ENCODE measurements at regions not wholly inside any gene's neighbourhood (a gene's known extent, or its start where the extent isn't known, plus 50 kb on each side); places are given as distances from the start of the nearest gene placed in this dataset.

DNA sequence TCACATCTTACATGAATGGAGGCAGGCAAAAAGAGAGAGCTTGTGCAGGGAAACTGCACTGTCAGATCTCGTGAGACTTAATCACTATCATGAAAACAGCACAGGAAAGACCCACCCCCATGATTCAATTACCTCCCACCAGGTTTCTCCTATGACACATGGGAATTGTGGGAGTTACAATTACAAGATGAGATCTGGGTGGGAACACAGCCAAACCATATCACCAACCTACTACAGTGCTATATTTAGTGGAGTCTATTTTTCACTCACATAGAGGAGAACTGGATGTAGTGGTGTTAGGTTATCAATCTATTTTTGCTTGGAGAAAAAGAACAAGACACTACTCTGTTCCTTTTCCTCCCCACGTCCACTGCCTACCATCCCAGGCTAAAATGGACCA lies 276.6 kb downstream of the KCTD12 start:
- H3K9me3 Mint-ChIP-seq: no peaks in the 10 kb centered on the region; the same call in 1 of the 2 replicates
- TF ChIP-seq, protein P1, sequence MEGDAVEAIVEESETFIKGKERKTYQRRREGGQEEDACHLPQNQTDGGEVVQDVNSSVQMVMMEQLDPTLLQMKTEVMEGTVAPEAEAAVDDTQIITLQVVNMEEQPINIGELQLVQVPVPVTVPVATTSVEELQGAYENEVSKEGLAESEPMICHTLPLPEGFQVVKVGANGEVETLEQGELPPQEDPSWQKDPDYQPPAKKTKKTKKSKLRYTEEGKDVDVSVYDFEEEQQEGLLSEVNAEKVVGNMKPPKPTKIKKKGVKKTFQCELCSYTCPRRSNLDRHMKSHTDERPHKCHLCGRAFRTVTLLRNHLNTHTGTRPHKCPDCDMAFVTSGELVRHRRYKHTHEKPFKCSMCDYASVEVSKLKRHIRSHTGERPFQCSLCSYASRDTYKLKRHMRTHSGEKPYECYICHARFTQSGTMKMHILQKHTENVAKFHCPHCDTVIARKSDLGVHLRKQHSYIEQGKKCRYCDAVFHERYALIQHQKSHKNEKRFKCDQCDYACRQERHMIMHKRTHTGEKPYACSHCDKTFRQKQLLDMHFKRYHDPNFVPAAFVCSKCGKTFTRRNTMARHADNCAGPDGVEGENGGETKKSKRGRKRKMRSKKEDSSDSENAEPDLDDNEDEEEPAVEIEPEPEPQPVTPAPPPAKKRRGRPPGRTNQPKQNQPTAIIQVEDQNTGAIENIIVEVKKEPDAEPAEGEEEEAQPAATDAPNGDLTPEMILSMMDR (IDR thresholded peaks at IDR 0.05): no peak
- no peaks in the 10 kb centered on the region for H3K36me3 Mint-ChIP-seq (ENCODE audit: low read depth)
- no peaks in the 10 kb centered on the region for H3K27me3 Mint-ChIP-seq (ENCODE audit: insufficient read depth)
- H3K4me3 Mint-ChIP-seq: no peak overlapping the region
- no peak for DNase-seq
- no peaks in the 10 kb centered on the region for H3K4me1 Mint-ChIP-seq (ENCODE audit: low read depth)
- no peak overlapping the region for H3K27ac Mint-ChIP-seq

DNA sequence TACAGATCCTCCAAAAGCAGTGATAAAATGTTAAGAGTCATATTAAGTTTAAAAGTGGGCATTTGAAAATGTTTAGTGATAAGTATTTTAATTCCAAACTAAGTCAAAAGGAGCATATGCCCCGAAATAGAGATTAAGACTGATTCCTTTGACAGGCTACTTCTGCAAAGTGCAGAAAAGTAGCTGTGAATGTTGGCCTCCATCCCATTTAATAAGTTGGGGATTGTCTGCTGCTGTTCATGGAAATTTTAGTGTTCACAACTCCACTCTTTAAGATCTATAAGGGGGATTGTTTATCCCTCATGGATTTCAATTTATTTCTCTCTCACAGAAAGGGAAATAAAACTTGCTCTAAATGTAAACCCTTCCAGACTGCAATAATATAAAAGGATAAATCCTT lies 278.3 kb downstream of the KCTD12 start:
- Mint-ChIP-seq H3K9me3 (no peaks in the 10 kb centered on the region; the same call in 1 of the 2 replicates), H3K36me3 (ENCODE audit: low read depth) (no peaks in the 10 kb centered on the region), H3K27ac (no peak overlapping the region), H3K4me3 (no peak overlapping the region), H3K4me1 (ENCODE audit: low read depth) (no peaks in the 10 kb centered on the region), H3K27me3 (ENCODE audit: insufficient read depth) (no peaks in the 10 kb centered on the region)
- DNase-seq: no peak
- TF ChIP-seq, protein P1 (IDR thresholded peaks at IDR 0.05): no peak

DNA sequence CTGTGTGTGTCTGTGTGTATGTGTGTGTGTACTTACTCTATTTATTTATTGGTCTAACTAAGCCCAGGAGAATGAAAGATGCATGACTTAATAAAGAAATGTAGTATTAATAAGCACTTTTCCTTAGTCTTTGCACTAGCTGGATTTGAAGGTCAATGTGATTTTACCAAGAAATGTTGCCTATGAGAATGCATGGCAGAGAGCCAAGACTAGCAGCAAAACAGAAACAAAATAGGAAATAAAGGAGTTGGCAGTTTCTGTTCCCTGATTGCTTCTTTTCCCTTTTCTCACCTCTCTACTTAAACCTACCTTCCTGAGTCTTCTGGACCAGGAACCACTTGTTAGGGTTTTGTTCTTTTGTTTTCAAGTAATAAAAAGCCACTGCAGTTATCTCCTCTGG lies 286.1 kb downstream of the KCTD12 start:
- TF ChIP-seq, protein P1 (IDR thresholded peaks at IDR 0.05): no peak
- Mint-ChIP-seq H3K27me3 (ENCODE audit: insufficient read depth) (no peaks in the 10 kb centered on the region), H3K4me1 (ENCODE audit: low read depth) (no peaks in the 10 kb centered on the region; the same call in 1 of the 2 replicates), H3K9me3 (peaks cover 5% of the 10 kb centered on the region), H3K27ac (no peak overlapping the region), H3K4me3 (no peak overlapping the region), H3K36me3 (ENCODE audit: low read depth) (no peaks in the 10 kb centered on the region)
- DNase-seq: no peak

DNA sequence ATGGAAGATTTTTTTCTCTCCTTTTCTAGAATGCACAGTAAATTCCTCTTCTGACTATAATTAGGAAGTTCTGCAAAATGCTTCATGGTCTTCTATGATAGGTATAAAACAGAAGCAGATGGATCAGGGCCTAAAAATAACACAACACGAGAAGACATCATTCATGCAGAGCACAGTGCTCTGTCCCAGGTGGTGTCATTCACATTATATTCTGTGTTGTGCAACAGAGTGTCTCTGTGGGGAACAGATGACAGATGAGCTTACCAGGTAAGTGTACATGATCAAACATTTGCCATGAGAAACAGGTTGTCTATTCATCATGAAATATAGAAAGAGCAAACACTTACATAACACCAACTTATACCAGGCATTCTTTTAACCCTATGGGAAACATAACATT lies 288.3 kb downstream of the KCTD12 start:
- no peaks in the 10 kb centered on the region for H3K27me3 Mint-ChIP-seq (ENCODE audit: insufficient read depth)
- H3K4me1 Mint-ChIP-seq (ENCODE audit: low read depth): no peaks in the 10 kb centered on the region; the same call in 1 of the 2 replicates
- H3K36me3 Mint-ChIP-seq (ENCODE audit: low read depth): no peaks in the 10 kb centered on the region
- H3K9me3 Mint-ChIP-seq: peaks cover 5% of the 10 kb centered on the region
- no peak for DNase-seq
- no peak overlapping the region for H3K4me3 Mint-ChIP-seq
- H3K27ac Mint-ChIP-seq: no peak overlapping the region
- TF ChIP-seq, protein P1 (IDR thresholded peaks at IDR 0.05): no peak

DNA sequence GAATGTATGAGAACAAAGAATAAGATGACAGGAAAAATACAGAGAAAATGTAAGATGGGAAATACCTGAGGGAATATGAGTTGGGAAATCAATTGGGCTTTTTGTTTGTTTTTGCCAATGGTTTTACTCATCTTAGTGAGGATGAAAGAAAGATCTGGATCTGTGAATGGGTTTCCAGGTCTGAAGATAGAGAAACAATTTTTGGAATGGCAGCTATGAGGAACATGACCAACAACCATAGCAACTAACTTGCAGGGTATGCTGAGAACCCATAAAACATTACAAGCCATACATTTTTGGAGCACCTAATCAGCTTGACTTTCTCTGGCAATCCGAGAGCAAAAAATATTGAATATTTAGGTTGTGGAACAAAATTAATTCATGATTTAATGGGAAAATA lies 290.0 kb downstream of the KCTD12 start:
- no peak for DNase-seq
- TF ChIP-seq, protein P1 (IDR thresholded peaks at IDR 0.05): no peak
- no peak overlapping the region for H3K4me3 Mint-ChIP-seq
- no peaks in the 10 kb centered on the region for H3K27me3 Mint-ChIP-seq (ENCODE audit: insufficient read depth)
- no peaks in the 10 kb centered on the region for H3K9me3 Mint-ChIP-seq
- no peak overlapping the region for H3K27ac Mint-ChIP-seq
- H3K4me1 Mint-ChIP-seq (ENCODE audit: low read depth): no peaks in the 10 kb centered on the region; the same call in 1 of the 2 replicates
- no peaks in the 10 kb centered on the region for H3K36me3 Mint-ChIP-seq (ENCODE audit: low read depth)

DNA sequence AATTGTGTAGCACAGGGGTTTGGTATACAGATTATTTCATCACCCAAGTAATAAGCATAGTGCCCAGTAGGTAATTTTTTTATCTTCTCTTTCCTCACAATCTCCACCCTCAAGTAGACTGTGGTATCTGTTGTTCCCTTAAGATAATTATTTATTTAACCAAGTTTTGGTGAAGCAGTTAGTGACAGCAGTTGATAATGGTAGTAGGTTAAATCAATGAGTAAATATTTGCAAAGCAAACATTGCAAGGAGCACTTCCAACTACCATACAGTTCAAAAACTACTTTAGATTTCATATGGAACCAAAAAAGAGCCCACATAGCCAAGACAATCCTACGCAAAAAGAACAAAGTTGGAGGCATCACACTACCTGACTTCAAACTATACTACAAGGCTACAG lies 291.8 kb downstream of the KCTD12 start:
- H3K36me3 Mint-ChIP-seq (ENCODE audit: low read depth): no peaks in the 10 kb centered on the region
- no peaks in the 10 kb centered on the region for H3K9me3 Mint-ChIP-seq
- TF ChIP-seq, protein P1 (IDR thresholded peaks at IDR 0.05): no peak
- no peaks in the 10 kb centered on the region for H3K27me3 Mint-ChIP-seq (ENCODE audit: insufficient read depth)
- H3K27ac Mint-ChIP-seq: no peak overlapping the region
- no peak overlapping the region for H3K4me3 Mint-ChIP-seq
- DNase-seq: no peak
- no peaks in the 10 kb centered on the region; the same call in 1 of the 2 replicates for H3K4me1 Mint-ChIP-seq (ENCODE audit: low read depth)
